ENCODE measurements at regions not wholly inside any gene's neighbourhood (a gene's known extent, or its start where the extent isn't known, plus 50 kb on each side); places are given as distances from the start of the nearest gene placed in this dataset.

DNA sequence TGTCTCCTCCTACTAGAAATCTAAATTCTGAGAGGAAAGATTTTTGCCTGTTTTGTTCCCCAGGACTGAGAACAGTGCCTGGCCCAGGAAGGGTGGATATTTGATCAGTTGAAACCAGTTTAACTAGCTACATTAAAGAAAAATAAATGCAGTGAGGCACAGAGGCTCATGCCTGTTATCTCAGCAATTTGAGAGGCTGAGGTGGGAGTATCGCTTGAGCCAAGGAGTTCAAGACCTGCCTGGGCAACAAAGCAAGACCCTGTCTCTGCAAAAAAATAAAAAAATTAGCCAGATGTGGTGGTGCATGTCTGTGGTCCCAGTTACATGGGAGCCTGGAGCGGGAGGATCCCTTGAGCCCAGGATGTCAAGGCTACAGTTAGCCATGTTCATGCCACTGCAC lies 104.8 kb upstream of the CPEB4 start:
- no peak overlapping the region for H2BK120ac ChIP-seq (replicated peaks; ENCODE audit: low read depth, low read length)
- no peak overlapping the region for H2AK5ac ChIP-seq (ENCODE audit: low read depth, low read length)
- no peak overlapping the region for H3K9ac ChIP-seq (replicated peaks in 1 of 4; ENCODE audit: extremely low read depth in 1 of 4, low read depth in 3 of 4, low read length in 3 of 4)
- FAIRE-seq (no peak), DNase-seq (ENCODE audit: low read depth in 1 of 2, low spot score in 2 of 2) (no peak)
- no peaks in the 10 kb centered on the region for H3K79me2 ChIP-seq (ENCODE audit: control insufficient read depth in 1 of 2, insufficient read depth in 2 of 2, low read length in 2 of 2)
- H4K20me1 ChIP-seq (replicated peaks in 1 of 2; ENCODE audit: control insufficient read depth in 1 of 2, insufficient read depth in 2 of 2, low read length in 2 of 2) = no peaks in the 10 kb centered on the region
- H3K79me1 ChIP-seq (ENCODE audit: low read depth, low read length) = no peaks in the 10 kb centered on the region
- peaks cover 0 to 6% (median under 1%) of the 10 kb centered on the region in 4 experiments; a peak in 4 of 7 replicates for H3K4me1 ChIP-seq (replicated peaks in 1 of 4; ENCODE audit: control insufficient read depth in 3 of 4, insufficient read depth in 4 of 4, low read length in 3 of 4)
- no peak overlapping the region for H3K18ac ChIP-seq (ENCODE audit: extremely low read depth, low read length)
- H4K8ac ChIP-seq (ENCODE audit: extremely low read depth, insufficient read depth, low read length) = no peak overlapping the region
- no peaks in the 10 kb centered on the region for H3K36me3 ChIP-seq (ENCODE audit: control insufficient read depth in 2 of 4, insufficient read depth in 4 of 4, low read length in 3 of 4)
- H3K27me3 ChIP-seq (replicated peaks in 1 of 4; ENCODE audit: control insufficient read depth in 3 of 4, extremely low read depth in 1 of 4, insufficient read depth in 3 of 4, low read length in 3 of 4) = peaks cover 0 to 2% (median 0%) of the 10 kb centered on the region in 4 experiments; a peak in 1 of 7 replicates
- no peak overlapping the region for H4K91ac ChIP-seq (replicated peaks; ENCODE audit: insufficient read length, low read length)
- H2BK15ac ChIP-seq (ENCODE audit: low read length) = no peak overlapping the region
- H4K5ac ChIP-seq (ENCODE audit: insufficient read length, low read depth, low read length) = no peak overlapping the region
- H3K4ac ChIP-seq (replicated peaks; ENCODE audit: insufficient read length, low read depth, low read length) = no peak overlapping the region
- CTCF ChIA-PET (ENCODE audit: partially characterized antibody) = no interaction called here
- H2BK20ac ChIP-seq (ENCODE audit: low read length) = no peak overlapping the region
- H3K23ac ChIP-seq (ENCODE audit: insufficient read length) = no peak overlapping the region
- POLR2A ChIA-PET (ENCODE audit: partially characterized antibody) = no interaction called here
- H3K4me2 ChIP-seq (ENCODE audit: insufficient read depth in 1 of 2, low read depth in 2 of 2, low read length in 2 of 2) = no peak overlapping the region
- no peaks in the 10 kb centered on the region for H3K9me3 ChIP-seq (ENCODE audit: insufficient read depth in 2 of 2, low read depth in 1 of 2, low read length in 1 of 2)
- H2BK5ac ChIP-seq (ENCODE audit: low read depth, low read length) = no peak overlapping the region
- H3K4me3 ChIP-seq (ENCODE audit: extremely low read depth in 1 of 4, insufficient read depth in 2 of 4, low read depth in 3 of 4, low read length in 4 of 4) = no peak overlapping the region
- no peaks in the 10 kb centered on the region for H3K23me2 ChIP-seq (ENCODE audit: low read depth, low read length)
- no peak overlapping the region for H3K27ac ChIP-seq (ENCODE audit: low read depth, low read length)
- no peak overlapping the region for H3K56ac ChIP-seq (replicated peaks; ENCODE audit: insufficient read length, low read depth, low read length)
- H2BK12ac ChIP-seq (ENCODE audit: low read depth, low read length) = no peak overlapping the region
- no peak overlapping the region for H3K14ac ChIP-seq (ENCODE audit: insufficient read length)
- WGBS, 2 experiments (ENCODE audit: extremely low coverage in 1 of 2, insufficient coverage in 1 of 2, insufficient read length in 1 of 2, insufficient replicate concordance in 2 of 2, low coverage in 1 of 2, low lambda C conversion rate in 2 of 2, missing lambda C conversion rate in 1 of 2) = 83% methylated on average over 2 of the region's 2 CpGs; no CpG with 5 or more reads in 1 of the 2 experiments
- no peak overlapping the region for H2AFZ ChIP-seq (ENCODE audit: low read length)
- TF ChIP-seq HDAC2 (IDR thresholded peaks at IDR 0.05; ENCODE audit: borderline replicate concordance in 1 of 2, low read depth in 2 of 2, low read length in 2 of 2) (no peak), RBBP5 (IDR thresholded peaks at IDR 0.05; ENCODE audit: borderline replicate concordance, low read depth, low read length) (no peak), NANOG (IDR thresholded peaks at IDR 0.05; ENCODE audit: insufficient read depth, low read depth, low read length, poor library complexity, severe bottlenecking) (no peak), SP2 (IDR thresholded peaks at IDR 0.05; ENCODE audit: low read length) (no peak), SIN3A (conservative IDR thresholded peaks at IDR 0.05 in 1 of 2, IDR thresholded peaks at IDR 0.05 in 1 of 2; ENCODE audit: low read depth in 1 of 2, low read length in 2 of 2) (no peak), TAF1 (IDR thresholded peaks at IDR 0.05; ENCODE audit: low read depth, low read length) (no peak), BCL11A (IDR thresholded peaks at IDR 0.05; ENCODE audit: low read depth in 2 of 2, low read length in 2 of 2) (no peak), CHD1 (IDR thresholded peaks at IDR 0.05; ENCODE audit: low read depth, low read length) (no peak), KDM4A (IDR thresholded peaks at IDR 0.05; ENCODE audit: low read depth, low read length, severe bottlenecking) (no peak), RFX5 (IDR thresholded peaks at IDR 0.05; ENCODE audit: borderline replicate concordance, low read depth, low read length) (no peak), SIX5 (IDR thresholded peaks at IDR 0.05; ENCODE audit: low read depth, low read length) (no peak), CTBP2 (IDR thresholded peaks at IDR 0.05; ENCODE audit: borderline replicate concordance, insufficient read depth, insufficient read length, low read length) (no peak), ZNF274 (IDR thresholded peaks at IDR 0.05; ENCODE audit: borderline replicate concordance, extremely low read depth, low read length) (no peak), POLR2A (IDR thresholded peaks at IDR 0.05; ENCODE audit: control extremely low read depth in 1 of 2, low read depth in 2 of 2, low read length in 2 of 2) (no peak), TCF12 (IDR thresholded peaks at IDR 0.05; ENCODE audit: low read depth, low read length) (no peak), POLR2AphosphoS5 (IDR thresholded peaks at IDR 0.05; ENCODE audit: low read depth, low read length) (no peak)
